ENCODE measurements at regions not wholly inside any gene's neighbourhood (a gene's known extent, or its start where the extent isn't known, plus 50 kb on each side); places are given as distances from the start of the nearest gene placed in this dataset.

DNA sequence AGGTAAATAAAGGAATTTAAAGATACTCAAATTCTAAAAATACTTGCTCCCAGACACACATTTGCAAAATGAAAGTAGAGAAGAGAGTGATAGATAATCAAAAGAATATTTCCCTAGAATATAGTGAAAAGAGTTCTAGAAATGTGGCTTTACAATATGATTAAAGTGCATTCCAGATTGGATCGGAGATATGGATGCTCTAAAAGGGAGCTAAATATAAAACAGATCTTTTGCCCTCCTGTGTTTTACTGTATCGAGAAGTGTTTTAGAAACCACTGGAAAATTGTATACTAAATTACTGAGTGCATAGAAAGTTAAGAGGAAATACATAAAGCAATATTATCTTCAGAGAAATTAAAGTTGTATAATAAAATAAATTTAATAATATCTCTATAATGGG lies 1392.0 kb downstream of the TECRL start:
- Histone ChIP-seq H3F3A (replicated peaks; ENCODE audit: low read depth) (no peaks in the 10 kb centered on the region), H3K4me3 (no peak overlapping the region), H3K36me3 (ENCODE audit: insufficient read depth) (no peaks in the 10 kb centered on the region), H3K27ac (ENCODE audit: low read depth) (no peak overlapping the region), H3K9me2 (ENCODE audit: insufficient read depth) (0 out of 2 replicates have a peak, but pooled peaks cover 5% of the 10 kb centered on the region), H2AFZ (no peak overlapping the region), H3K4me2 (no peak overlapping the region), H3K27me3 (ENCODE audit: insufficient read depth) (no peaks in the 10 kb centered on the region), H3K4me1 (ENCODE audit: insufficient read depth) (no peaks in the 10 kb centered on the region), H3K79me2 (replicated peaks; ENCODE audit: insufficient read depth) (no peaks in the 10 kb centered on the region), H4K20me1 (replicated peaks; ENCODE audit: insufficient read depth) (no peaks in the 10 kb centered on the region)
- Mint-ChIP-seq H3K27ac (no peak overlapping the region), H3K9me3 (no peaks in the 10 kb centered on the region; the same call in 1 of the 3 replicates), H3K27me3 (ENCODE audit: insufficient read depth, low read depth, poor library complexity) (peaks cover 2% of the 10 kb centered on the region), H3K36me3 (ENCODE audit: low read depth) (no peaks in the 10 kb centered on the region), H3K4me3 (no peak overlapping the region), H3K4me1 (no peaks in the 10 kb centered on the region)
- TF ChIP-seq, protein P1, sequence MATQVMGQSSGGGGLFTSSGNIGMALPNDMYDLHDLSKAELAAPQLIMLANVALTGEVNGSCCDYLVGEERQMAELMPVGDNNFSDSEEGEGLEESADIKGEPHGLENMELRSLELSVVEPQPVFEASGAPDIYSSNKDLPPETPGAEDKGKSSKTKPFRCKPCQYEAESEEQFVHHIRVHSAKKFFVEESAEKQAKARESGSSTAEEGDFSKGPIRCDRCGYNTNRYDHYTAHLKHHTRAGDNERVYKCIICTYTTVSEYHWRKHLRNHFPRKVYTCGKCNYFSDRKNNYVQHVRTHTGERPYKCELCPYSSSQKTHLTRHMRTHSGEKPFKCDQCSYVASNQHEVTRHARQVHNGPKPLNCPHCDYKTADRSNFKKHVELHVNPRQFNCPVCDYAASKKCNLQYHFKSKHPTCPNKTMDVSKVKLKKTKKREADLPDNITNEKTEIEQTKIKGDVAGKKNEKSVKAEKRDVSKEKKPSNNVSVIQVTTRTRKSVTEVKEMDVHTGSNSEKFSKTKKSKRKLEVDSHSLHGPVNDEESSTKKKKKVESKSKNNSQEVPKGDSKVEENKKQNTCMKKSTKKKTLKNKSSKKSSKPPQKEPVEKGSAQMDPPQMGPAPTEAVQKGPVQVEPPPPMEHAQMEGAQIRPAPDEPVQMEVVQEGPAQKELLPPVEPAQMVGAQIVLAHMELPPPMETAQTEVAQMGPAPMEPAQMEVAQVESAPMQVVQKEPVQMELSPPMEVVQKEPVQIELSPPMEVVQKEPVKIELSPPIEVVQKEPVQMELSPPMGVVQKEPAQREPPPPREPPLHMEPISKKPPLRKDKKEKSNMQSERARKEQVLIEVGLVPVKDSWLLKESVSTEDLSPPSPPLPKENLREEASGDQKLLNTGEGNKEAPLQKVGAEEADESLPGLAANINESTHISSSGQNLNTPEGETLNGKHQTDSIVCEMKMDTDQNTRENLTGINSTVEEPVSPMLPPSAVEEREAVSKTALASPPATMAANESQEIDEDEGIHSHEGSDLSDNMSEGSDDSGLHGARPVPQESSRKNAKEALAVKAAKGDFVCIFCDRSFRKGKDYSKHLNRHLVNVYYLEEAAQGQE (IDR thresholded peaks at IDR 0.05; ENCODE audit: unreplicated experiment): no peak
- TF ChIP-seq STAT1 (IDR thresholded peaks at IDR 0.05; ENCODE audit: unreplicated experiment) (no peak), CREB1 (CRISPR knock-in tag; IDR thresholded peaks at IDR 0.05; ENCODE audit: low read depth) (no peak), EZH2 (IDR thresholded peaks at IDR 0.05; ENCODE audit: low read depth, unreplicated experiment) (no peak), ZNF331 (CRISPR knock-in tag; IDR thresholded peaks at IDR 0.05; ENCODE audit: low read depth) (no peak)
- TF ChIP-seq, protein P2, sequence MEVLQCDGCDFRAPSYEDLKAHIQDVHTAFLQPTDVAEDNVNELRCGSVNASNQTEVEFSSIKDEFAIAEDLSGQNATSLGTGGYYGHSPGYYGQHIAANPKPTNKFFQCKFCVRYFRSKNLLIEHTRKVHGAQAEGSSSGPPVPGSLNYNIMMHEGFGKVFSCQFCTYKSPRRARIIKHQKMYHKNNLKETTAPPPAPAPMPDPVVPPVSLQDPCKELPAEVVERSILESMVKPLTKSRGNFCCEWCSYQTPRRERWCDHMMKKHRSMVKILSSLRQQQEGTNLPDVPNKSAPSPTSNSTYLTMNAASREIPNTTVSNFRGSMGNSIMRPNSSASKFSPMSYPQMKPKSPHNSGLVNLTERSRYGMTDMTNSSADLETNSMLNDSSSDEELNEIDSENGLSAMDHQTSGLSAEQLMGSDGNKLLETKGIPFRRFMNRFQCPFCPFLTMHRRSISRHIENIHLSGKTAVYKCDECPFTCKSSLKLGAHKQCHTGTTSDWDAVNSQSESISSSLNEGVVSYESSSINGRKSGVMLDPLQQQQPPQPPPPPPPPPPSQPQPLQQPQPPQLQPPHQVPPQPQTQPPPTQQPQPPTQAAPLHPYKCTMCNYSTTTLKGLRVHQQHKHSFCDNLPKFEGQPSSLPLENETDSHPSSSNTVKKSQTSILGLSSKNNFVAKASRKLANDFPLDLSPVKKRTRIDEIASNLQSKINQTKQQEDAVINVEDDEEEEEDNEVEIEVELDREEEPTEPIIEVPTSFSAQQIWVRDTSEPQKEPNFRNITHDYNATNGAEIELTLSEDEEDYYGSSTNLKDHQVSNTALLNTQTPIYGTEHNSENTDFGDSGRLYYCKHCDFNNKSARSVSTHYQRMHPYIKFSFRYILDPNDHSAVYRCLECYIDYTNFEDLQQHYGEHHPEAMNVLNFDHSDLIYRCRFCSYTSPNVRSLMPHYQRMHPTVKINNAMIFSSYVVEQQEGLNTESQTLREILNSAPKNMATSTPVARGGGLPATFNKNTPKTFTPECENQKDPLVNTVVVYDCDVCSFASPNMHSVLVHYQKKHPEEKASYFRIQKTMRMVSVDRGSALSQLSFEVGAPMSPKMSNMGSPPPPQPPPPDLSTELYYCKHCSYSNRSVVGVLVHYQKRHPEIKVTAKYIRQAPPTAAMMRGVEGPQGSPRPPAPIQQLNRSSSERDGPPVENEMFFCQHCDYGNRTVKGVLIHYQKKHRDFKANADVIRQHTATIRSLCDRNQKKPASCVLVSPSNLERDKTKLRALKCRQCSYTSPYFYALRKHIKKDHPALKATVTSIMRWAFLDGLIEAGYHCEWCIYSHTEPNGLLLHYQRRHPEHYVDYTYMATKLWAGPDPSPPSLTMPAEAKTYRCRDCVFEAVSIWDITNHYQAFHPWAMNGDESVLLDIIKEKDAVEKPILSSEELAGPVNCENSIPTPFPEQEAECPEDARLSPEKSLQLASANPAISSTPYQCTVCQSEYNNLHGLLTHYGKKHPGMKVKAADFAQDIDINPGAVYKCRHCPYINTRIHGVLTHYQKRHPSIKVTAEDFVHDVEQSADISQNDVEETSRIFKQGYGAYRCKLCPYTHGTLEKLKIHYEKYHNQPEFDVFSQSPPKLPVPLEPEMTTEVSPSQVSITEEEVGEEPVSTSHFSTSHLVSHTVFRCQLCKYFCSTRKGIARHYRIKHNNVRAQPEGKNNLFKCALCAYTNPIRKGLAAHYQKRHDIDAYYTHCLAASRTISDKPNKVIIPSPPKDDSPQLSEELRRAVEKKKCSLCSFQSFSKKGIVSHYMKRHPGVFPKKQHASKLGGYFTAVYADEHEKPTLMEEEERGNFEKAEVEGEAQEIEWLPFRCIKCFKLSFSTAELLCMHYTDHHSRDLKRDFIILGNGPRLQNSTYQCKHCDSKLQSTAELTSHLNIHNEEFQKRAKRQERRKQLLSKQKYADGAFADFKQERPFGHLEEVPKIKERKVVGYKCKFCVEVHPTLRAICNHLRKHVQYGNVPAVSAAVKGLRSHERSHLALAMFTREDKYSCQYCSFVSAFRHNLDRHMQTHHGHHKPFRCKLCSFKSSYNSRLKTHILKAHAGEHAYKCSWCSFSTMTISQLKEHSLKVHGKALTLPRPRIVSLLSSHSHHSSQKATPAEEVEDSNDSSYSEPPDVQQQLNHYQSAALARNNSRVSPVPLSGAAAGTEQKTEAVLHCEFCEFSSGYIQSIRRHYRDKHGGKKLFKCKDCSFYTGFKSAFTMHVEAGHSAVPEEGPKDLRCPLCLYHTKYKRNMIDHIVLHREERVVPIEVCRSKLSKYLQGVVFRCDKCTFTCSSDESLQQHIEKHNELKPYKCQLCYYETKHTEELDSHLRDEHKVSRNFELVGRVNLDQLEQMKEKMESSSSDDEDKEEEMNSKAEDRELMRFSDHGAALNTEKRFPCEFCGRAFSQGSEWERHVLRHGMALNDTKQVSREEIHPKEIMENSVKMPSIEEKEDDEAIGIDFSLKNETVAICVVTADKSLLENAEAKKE (CRISPR knock-in tag; IDR thresholded peaks at IDR 0.05): no peak
- ATAC-seq: no peak
- DNase-seq (ENCODE audit: low spot score): no peak
